IMR-90 (cell line): ENCODE measurements at regions not wholly inside any gene's neighbourhood (a gene's known extent, or its start where the extent isn't known, plus 50 kb on each side); places are given as distances from the start of the nearest gene placed in this dataset.

Source experiments
- ATAC-seq: fragments of 200-7000 bp; cut with Tn5 transposase; 2 replicates; pipeline ENCODE4 v1.9.1; 2020; ENCODE audit warnings: low read depth, mild to moderate bottlenecking, moderate library complexity
- BruUV-seq: library from RNA; stranded (reverse); fragments of 400-500 nt; replicated peaks from 2 replicates; lab custom pipeline; 2021; lab: Mats Ljungman, UMichigan
- CTCF ChIA-PET: fragments of 300-600 bp; formaldehyde crosslinking; extraction: SDS; loops from one replicate; lab custom pipeline; 2021; ENCODE audit warnings: antibody characterized with exemption; lab: Yijun Ruan, JAX
- POLR2A ChIA-PET: fragments of 300-600 bp; sonication (Branson Sonifier 250); formaldehyde crosslinking; loops from one replicate; lab custom pipeline; 2022; ENCODE audit warnings: antibody characterized with exemption; ENCODE audit not compliant: unreplicated experiment; lab: Charles Lee
- DNase-seq: peaks from one replicate; pipeline ENCODE4 v3.0.0; 2013
- H2AFZ ChIP-seq: replicated peaks from 2 replicates; pipeline ENCODE3; 2013; ENCODE audit warnings: low read length, mild to moderate bottlenecking; ENCODE audit not compliant: poor library complexity
- H2AK5ac ChIP-seq: 2 replicates; pipeline ENCODE4 v1.6.1; 2013; ENCODE audit warnings: low read depth, low read length, inconsistent platforms
- H2AK9ac ChIP-seq: replicated peaks from 2 replicates; pipeline ENCODE3; 2013; ENCODE audit warnings: mild to moderate bottlenecking, low read depth, low read length, moderate library complexity; ENCODE audit not compliant: poor library complexity
- H2BK120ac ChIP-seq: 2 replicates; pipeline ENCODE4 v1.6.1; 2013; ENCODE audit warnings: low read depth, low read length, inconsistent platforms
- H2BK15ac ChIP-seq: 3 replicates; pipeline ENCODE4 v1.6.1; 2013; ENCODE audit warnings: low read depth, low read length, inconsistent platforms
- H2BK20ac ChIP-seq: 2 replicates; pipeline ENCODE4 v1.6.1; 2013; ENCODE audit warnings: low read depth, mild to moderate bottlenecking, inconsistent platforms, low read length, moderate library complexity
- H2BK5ac ChIP-seq: 2 replicates; pipeline ENCODE4 v1.6.1; 2013; ENCODE audit warnings: mild to moderate bottlenecking, low read depth, low read length, inconsistent platforms; ENCODE audit not compliant: poor library complexity, severe bottlenecking
- H3K14ac ChIP-seq: replicated peaks from 2 replicates; pipeline ENCODE4 v1.6.1; 2013; ENCODE audit warnings: low read depth, low read length, inconsistent platforms
- H3K18ac ChIP-seq: 2 replicates; pipeline ENCODE4 v1.6.1; 2013; ENCODE audit warnings: low read depth, low read length, control low read depth
- H3K23ac ChIP-seq: 2 replicates; pipeline ENCODE4 v1.6.1; 2013; ENCODE audit warnings: low read depth, low read length, inconsistent platforms
- H3K27ac ChIP-seq: 2 replicates; pipeline ENCODE4 v1.5.1; 2013; ENCODE audit warnings: mild to moderate bottlenecking, control low read depth, low read length; ENCODE audit not compliant: insufficient read depth
- H3K27me3 ChIP-seq: 2 replicates; pipeline ENCODE4 v1.6.1; 2013; ENCODE audit warnings: low read length; ENCODE audit not compliant: control insufficient read depth, insufficient read depth
- H3K36me3 ChIP-seq: 2 replicates; pipeline ENCODE4 v1.6.1; 2013; ENCODE audit warnings: low read length, mixed read lengths; ENCODE audit not compliant: control insufficient read depth, insufficient read depth
- H3K4ac ChIP-seq: 2 replicates; pipeline ENCODE4 v1.6.1; 2013; ENCODE audit warnings: low read depth, low read length, inconsistent platforms
- H3K4me1 ChIP-seq: 2 replicates; pipeline ENCODE4 v1.6.1; 2013; ENCODE audit warnings: low read length, mixed read lengths; ENCODE audit not compliant: control insufficient read depth, insufficient read depth
- H3K4me2 ChIP-seq: 2 replicates; pipeline ENCODE4 v1.6.1; 2013; ENCODE audit warnings: low read depth, mild to moderate bottlenecking, control low read depth, low read length, moderate library complexity
- H3K4me3 ChIP-seq: 2 replicates; pipeline ENCODE4 v1.5.1; 2013; ENCODE audit warnings: low read depth, mild to moderate bottlenecking, control low read depth, low read length, moderate library complexity; ENCODE audit not compliant: insufficient read depth
- H3K56ac ChIP-seq: 2 replicates; pipeline ENCODE4 v1.6.1; 2013; ENCODE audit warnings: low read length, inconsistent platforms; ENCODE audit not compliant: insufficient read depth; ENCODE audit errors: extremely low read depth
- H3K79me1 ChIP-seq, 2 experiments: 2 replicates each; pipeline ENCODE4 v1.6.1; 2013; ENCODE audit warnings: low read length in 2 of 2, inconsistent platforms in 1 of 2, low read depth in 1 of 2
- H3K9ac ChIP-seq: 2 replicates; pipeline ENCODE4 v1.6.1; 2013; ENCODE audit warnings: low read depth, low read length, control low read depth
- H3K9me1 ChIP-seq: 2 replicates; pipeline ENCODE4 v1.6.1; 2013; ENCODE audit warnings: low read length, inconsistent platforms; ENCODE audit not compliant: insufficient read depth
- H3K9me3 ChIP-seq: 2 replicates; pipeline ENCODE4 v1.6.1; 2013; ENCODE audit warnings: low read length; ENCODE audit not compliant: control insufficient read depth, insufficient read depth
- H4K20me1 ChIP-seq: 2 replicates; pipeline ENCODE4 v1.6.1; 2013; ENCODE audit warnings: low read length, inconsistent platforms; ENCODE audit not compliant: insufficient read depth
- H4K5ac ChIP-seq: 2 replicates; pipeline ENCODE4 v1.6.1; 2013; ENCODE audit warnings: mild to moderate bottlenecking, low read depth, low read length, control low read depth
- H4K8ac ChIP-seq, 2 experiments: 2 replicates each; pipeline ENCODE4 v1.6.1; 2013; ENCODE audit warnings: low read depth in 2 of 2, low read length in 2 of 2, control low read depth in 1 of 2, inconsistent platforms in 1 of 2
- H4K91ac ChIP-seq: 2 replicates; pipeline ENCODE4 v1.6.1; 2013; ENCODE audit warnings: low read depth, low read length, inconsistent platforms; ENCODE audit not compliant: insufficient read depth
- BHLHE40 ChIP-seq: fragments of 150-350 bp; IDR thresholded peaks from 2 replicates; pipeline ENCODE4 v1.6.1; 2016; ENCODE audit warnings: mild to moderate bottlenecking, low read depth, low read length
- CEBPB ChIP-seq: IDR thresholded peaks from 2 replicates; pipeline ENCODE4 v1.6.1; 2012; ENCODE audit warnings: low read depth, low read length, improper control_type of control experiment
- CHD1 ChIP-seq: IDR thresholded peaks from 2 replicates; pipeline ENCODE4 v1.6.1; 2012; ENCODE audit warnings: low read depth, low read length, improper control_type of control experiment
- MAFK ChIP-seq: IDR thresholded peaks from 2 replicates; pipeline ENCODE4 v1.6.1; 2012; ENCODE audit warnings: low read depth, low read length, improper control_type of control experiment
- MAZ ChIP-seq: IDR thresholded peaks from 2 replicates; pipeline ENCODE4 v1.6.1; 2012; ENCODE audit warnings: low read depth, mild to moderate bottlenecking, low read length, improper control_type of control experiment, moderate library complexity, borderline replicate concordance
- MXI1 ChIP-seq: IDR thresholded peaks from 2 replicates; pipeline ENCODE4 v1.6.1; 2012; ENCODE audit warnings: low read depth, mild to moderate bottlenecking, low read length, moderate library complexity, borderline replicate concordance
- NFE2L2 ChIP-seq: fragments of 150-350 bp; IDR thresholded peaks from 2 replicates; pipeline ENCODE4 v1.6.1; 2016; ENCODE audit warnings: low read depth, mild to moderate bottlenecking, low read length
- RAD21 ChIP-seq: IDR thresholded peaks from 2 replicates; pipeline ENCODE4 v1.6.1; 2012; ENCODE audit warnings: low read length, improper control_type of control experiment
- SMC3 ChIP-seq: fragments of 150-350 bp; IDR thresholded peaks from 2 replicates; pipeline ENCODE4 v1.6.1; 2016; ENCODE audit warnings: low read depth, mild to moderate bottlenecking, antibody characterized with exemption, low read length, moderate library complexity
- WGBS, 2 experiments: methylation state at CpG; one replicate each; pipeline versions ENCODE4 v1.1.5 to v1.1.7; 2013; ENCODE audit warnings: missing lambda C conversion rate in 2 of 2; ENCODE audit not compliant: insufficient read length in 1 of 2; ENCODE audit errors: extremely low coverage in 2 of 2; 5-methylcytosine and 5-hydroxymethylcytosine counted together
- dilution Hi-C: fragments of 300-500 bp; cut with HindIII; formaldehyde crosslinking; loops from one replicate; pipeline ENCODE4 v1.14.3; 2018; ENCODE audit warnings: low sequenced_read_pairs; ENCODE audit not compliant: unreplicated experiment
- in situ Hi-C: fragments of 300-500 bp; cut with MboI; formaldehyde crosslinking; loops from 3 replicates; pipeline ENCODE4 v1.14.3; 2019; ENCODE audit warnings: low sequenced_read_pairs, inconsistent platforms, mixed read lengths
- intact Hi-C: fragments of 100-400 bp; cut with micrococcal nuclease; formaldehyde crosslinking; loops from 2 replicates; pipeline ENCODE4 v1.10.0; 2022
- TF ChIP-seq, protein P1 (sequence below): fragments of 150-350 bp; IDR thresholded peaks from 2 replicates; pipeline ENCODE4 v1.6.1; 2017; ENCODE audit warnings: mild to moderate bottlenecking, antibody characterized with exemption, low read length, low read depth

DNA sequence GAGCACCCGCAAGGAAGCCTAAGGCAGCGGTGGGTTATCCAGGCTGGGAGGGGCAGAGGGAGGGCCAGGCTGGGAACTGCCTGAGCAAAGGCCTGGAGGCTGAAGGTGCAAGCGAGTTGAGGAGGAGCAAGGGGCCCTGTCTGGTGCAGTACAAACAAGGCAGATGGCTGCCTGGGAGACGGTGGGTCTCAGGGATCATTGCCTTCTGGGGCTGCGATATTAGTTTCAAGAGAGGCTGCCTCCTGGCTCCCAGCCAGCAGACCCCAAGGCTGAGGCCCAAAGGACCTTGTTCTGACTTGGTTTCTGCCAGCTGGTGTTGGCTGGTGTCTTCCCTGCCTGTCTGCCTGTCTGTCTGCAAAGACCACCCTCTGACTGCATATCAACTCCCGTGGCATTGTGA is 154.0 kb downstream of the IRF8 start:
- Histone ChIP-seq H3K4me1 (no peaks in the 10 kb centered on the region), H2BK15ac (no peak overlapping the region), H2BK5ac (no peak overlapping the region), H3K79me1 (no peaks in the 10 kb centered on the region), H3K18ac (no peak overlapping the region), H2BK20ac (no peak overlapping the region), H3K36me3 (no peaks in the 10 kb centered on the region), H4K8ac (no peak overlapping the region), H2BK120ac (no peak overlapping the region), H4K20me1 (no peaks in the 10 kb centered on the region), H4K5ac (no peak overlapping the region), H3K9me1 (peaks cover 4% of the 10 kb centered on the region; the same call in 1 of the 2 replicates), H3K9ac (no peak overlapping the region), H3K4me3 (no peak overlapping the region), H3K14ac (no peak overlapping the region), H3K4ac (no peak overlapping the region), H3K56ac (no peak overlapping the region), H2AK9ac (no peak overlapping the region), H3K23ac (no peak overlapping the region), H3K9me3 (no peaks in the 10 kb centered on the region), H2AK5ac (no peak overlapping the region), H2AFZ (no peak overlapping the region), H3K27ac (no peak overlapping the region), H3K27me3 (peaks cover 55% of the 10 kb centered on the region), H4K91ac (no peak overlapping the region), H3K4me2 (no peak overlapping the region)
- dilution Hi-C loops, result no loop called here
- CTCF ChIA-PET, result no interaction called here
- intact Hi-C loops, result no loop called here
- no peak for DNase-seq
- no TSS peak for BruUV-seq
- TF ChIP-seq NFE2L2 (no peak), MAFK (no peak), MAZ (no peak), BHLHE40 (no peak), SMC3 (no peak), CHD1 (no peak), RAD21 (no peak), MXI1 (no peak), CEBPB (no peak)
- TF ChIP-seq, protein P1, sequence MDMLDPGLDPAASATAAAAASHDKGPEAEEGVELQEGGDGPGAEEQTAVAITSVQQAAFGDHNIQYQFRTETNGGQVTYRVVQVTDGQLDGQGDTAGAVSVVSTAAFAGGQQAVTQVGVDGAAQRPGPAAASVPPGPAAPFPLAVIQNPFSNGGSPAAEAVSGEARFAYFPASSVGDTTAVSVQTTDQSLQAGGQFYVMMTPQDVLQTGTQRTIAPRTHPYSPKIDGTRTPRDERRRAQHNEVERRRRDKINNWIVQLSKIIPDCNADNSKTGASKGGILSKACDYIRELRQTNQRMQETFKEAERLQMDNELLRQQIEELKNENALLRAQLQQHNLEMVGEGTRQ, result no peak
- POLR2A ChIA-PET, result no interaction called here
- no peak for ATAC-seq
- in situ Hi-C loops, result no loop called here
- 71% methylated on average over 3 of the region's 6 CpGs; no CpG with 5 or more reads in 1 of the 2 experiments for WGBS, 2 experiments
